H9 (cell line): ENCODE measurements at regions not wholly inside any gene's neighbourhood (a gene's known extent, or its start where the extent isn't known, plus 50 kb on each side); places are given as distances from the start of the nearest gene placed in this dataset.

Source experiments
- DNase-seq: peaks from one replicate; pipeline ENCODE4 v3.0.0-alpha.2; 2017
- H2AFZ ChIP-seq: one replicate; pipeline ENCODE4 v1.6.1; 2013; ENCODE audit warnings: mild to moderate bottlenecking, low read length, control low read depth, moderate library complexity
- H2AK5ac ChIP-seq: 2 replicates; pipeline ENCODE4 v1.6.1; 2013; ENCODE audit warnings: low read length, control low read depth, mixed read lengths; ENCODE audit not compliant: insufficient read length
- H2BK120ac ChIP-seq: one replicate; pipeline ENCODE4 v1.6.1; 2013; ENCODE audit warnings: low read depth, mild to moderate bottlenecking, low read length, control low read depth, inconsistent platforms; ENCODE audit not compliant: poor library complexity, severe bottlenecking
- H2BK12ac ChIP-seq: 2 replicates; pipeline ENCODE4 v1.6.1; 2013; ENCODE audit warnings: low read length, control low read depth, mixed read lengths, low read depth; ENCODE audit not compliant: insufficient read length
- H2BK15ac ChIP-seq: 2 replicates; pipeline ENCODE4 v1.6.1; 2013; ENCODE audit warnings: low read depth, low read length, control low read depth
- H2BK20ac ChIP-seq: one replicate; pipeline ENCODE4 v1.6.1; 2013; ENCODE audit warnings: low read depth, mild to moderate bottlenecking, low read length, control low read depth, inconsistent platforms; ENCODE audit not compliant: poor library complexity, severe bottlenecking
- H2BK5ac ChIP-seq: 2 replicates; pipeline ENCODE4 v1.6.1; 2013; ENCODE audit warnings: low read length, control low read depth, mixed read lengths; ENCODE audit not compliant: insufficient read length
- H3K14ac ChIP-seq: 2 replicates; pipeline ENCODE4 v1.6.1; 2013; ENCODE audit warnings: low read length, control low read depth; ENCODE audit not compliant: insufficient read depth
- H3K18ac ChIP-seq: 2 replicates; pipeline ENCODE4 v1.6.1; 2013; ENCODE audit warnings: low read depth, mild to moderate bottlenecking, mixed read lengths, low read length, control low read depth; ENCODE audit not compliant: insufficient read length
- H3K23ac ChIP-seq: 2 replicates; pipeline ENCODE4 v1.6.1; 2013; ENCODE audit warnings: low read length, control low read depth, mixed read lengths, low read depth; ENCODE audit not compliant: insufficient read length
- H3K23me2 ChIP-seq: 2 replicates; pipeline ENCODE4 v1.6.1; 2013; ENCODE audit warnings: low read depth, mild to moderate bottlenecking, mixed read lengths, low read length, control low read depth; ENCODE audit not compliant: insufficient read length, poor library complexity, severe bottlenecking
- H3K27ac ChIP-seq: 2 replicates; pipeline ENCODE4 v1.5.1; 2013; ENCODE audit warnings: low read length, control low read depth, mixed read lengths, low read depth; ENCODE audit not compliant: insufficient read length
- H3K27me3 ChIP-seq: 2 replicates; pipeline ENCODE4 v1.6.1; 2013; ENCODE audit warnings: low read length, control low read depth, inconsistent platforms; ENCODE audit not compliant: insufficient read depth
- H3K4ac ChIP-seq: 2 replicates; pipeline ENCODE4 v1.6.1; 2013; ENCODE audit warnings: low read depth, mild to moderate bottlenecking, control low read depth, inconsistent platforms, low read length, moderate library complexity
- H3K4me1 ChIP-seq: 2 replicates; pipeline ENCODE4 v1.6.1; 2013; ENCODE audit warnings: low read length, control low read depth, inconsistent platforms; ENCODE audit not compliant: insufficient read depth
- H3K4me2 ChIP-seq: 2 replicates; pipeline ENCODE4 v1.6.1; 2013; ENCODE audit warnings: low read length, control low read depth, mixed read lengths; ENCODE audit not compliant: insufficient read length, insufficient read depth
- H3K56ac ChIP-seq: 2 replicates; pipeline ENCODE4 v1.6.1; 2013; ENCODE audit warnings: low read depth, mild to moderate bottlenecking, mixed read lengths, low read length, control low read depth; ENCODE audit not compliant: insufficient read length
- H3K79me1 ChIP-seq: 2 replicates; pipeline ENCODE4 v1.6.1; 2013; ENCODE audit warnings: low read depth, mild to moderate bottlenecking, moderate library complexity, low read length, control low read depth, inconsistent platforms; ENCODE audit not compliant: insufficient read depth, poor library complexity, severe bottlenecking
- H3K79me2 ChIP-seq: 2 replicates; pipeline ENCODE4 v1.6.1; 2013; ENCODE audit warnings: low read length, control low read depth, inconsistent platforms; ENCODE audit not compliant: insufficient read depth
- H3K9ac ChIP-seq: 2 replicates; pipeline ENCODE4 v1.6.1; 2013; ENCODE audit warnings: low read length, control low read depth, mixed read lengths; ENCODE audit not compliant: insufficient read length; ENCODE audit errors: extremely low read depth
- H3K9me3 ChIP-seq: one replicate; pipeline ENCODE4 v1.6.1; 2013; ENCODE audit warnings: low read depth, low read length, inconsistent platforms; ENCODE audit not compliant: control insufficient read depth
- H3T11ph ChIP-seq: one replicate; pipeline ENCODE4 v1.6.1; 2013; ENCODE audit warnings: mild to moderate bottlenecking, low read length, control low read depth, inconsistent platforms
- H4K20me1 ChIP-seq: one replicate; pipeline ENCODE4 v1.6.1; 2013; ENCODE audit not compliant: control insufficient read depth, insufficient read length, insufficient read depth
- H4K5ac ChIP-seq: 2 replicates; pipeline ENCODE4 v1.6.1; 2013; ENCODE audit warnings: low read depth, mild to moderate bottlenecking, mixed read lengths, low read length, control low read depth; ENCODE audit not compliant: insufficient read length
- H4K8ac ChIP-seq: replicated peaks from 2 replicates; pipeline ENCODE4 v1.6.1; 2013; ENCODE audit warnings: low read length, control low read depth, mixed read lengths, low read depth; ENCODE audit not compliant: insufficient read length
- H4K91ac ChIP-seq: 2 replicates; pipeline ENCODE4 v1.6.1; 2013; ENCODE audit warnings: low read depth, mild to moderate bottlenecking, moderate library complexity, mixed read lengths, low read length, control low read depth; ENCODE audit not compliant: insufficient read length
- H3K27ac Mint-ChIP-seq, 3 experiments: 2 replicates in 2 of 3; 3 replicates in 1 of 3; pipeline ENCODE4 v1.8.0; 2020 to 2021; ENCODE audit warnings: mixed read lengths in 3 of 3, mild to moderate bottlenecking in 1 of 3, moderate library complexity in 1 of 3
- H3K27me3 Mint-ChIP-seq: 2 replicates; pipeline ENCODE4 v1.8.0; 2021; ENCODE audit warnings: low read depth, mild to moderate bottlenecking, moderate library complexity, mixed read lengths
- H3K36me3 Mint-ChIP-seq, 3 experiments: 2 replicates in 2 of 3; 3 replicates in 1 of 3; pipeline ENCODE4 v1.8.0; 2020 to 2021; ENCODE audit warnings: low read depth in 3 of 3, mixed read lengths in 3 of 3; ENCODE audit not compliant: insufficient read depth in 1 of 3
- H3K4me1 Mint-ChIP-seq, 2 experiments: 2 replicates each; pipeline ENCODE4 v1.8.0; 2020; ENCODE audit warnings: mixed read lengths in 2 of 2
- H3K4me3 Mint-ChIP-seq, 2 experiments: 2 replicates in 1 of 2; 3 replicates in 1 of 2; pipeline ENCODE4 v1.8.0; 2020 to 2021; ENCODE audit warnings: mild to moderate bottlenecking in 2 of 2, mixed read lengths in 2 of 2, moderate library complexity in 1 of 2
- H3K9me3 Mint-ChIP-seq, 2 experiments: 2 replicates in 1 of 2; 3 replicates in 1 of 2; pipeline ENCODE4 v1.8.0; 2020; ENCODE audit warnings: mild to moderate bottlenecking in 2 of 2, mixed read lengths in 2 of 2, moderate library complexity in 1 of 2
- WGBS: extraction: QIAGEN DNeasy Blood & Tissue Kit; methylation state at CpG from one replicate; pipeline ENCODE4 v1.1.7; 2013; ENCODE audit warnings: missing lambda C conversion rate, low lambda C conversion rate, mixed read lengths; ENCODE audit not compliant: insufficient read length; ENCODE audit errors: extremely low coverage; 5-methylcytosine and 5-hydroxymethylcytosine counted together
- TF ChIP-seq, protein P1 (sequence below): fragments of 200-600 bp; sonication (generic); conservative IDR thresholded peaks from 3 replicates; pipeline ENCODE4 v1.8.0; 2021; ENCODE audit warnings: antibody characterized with exemption, mild to moderate bottlenecking

DNA sequence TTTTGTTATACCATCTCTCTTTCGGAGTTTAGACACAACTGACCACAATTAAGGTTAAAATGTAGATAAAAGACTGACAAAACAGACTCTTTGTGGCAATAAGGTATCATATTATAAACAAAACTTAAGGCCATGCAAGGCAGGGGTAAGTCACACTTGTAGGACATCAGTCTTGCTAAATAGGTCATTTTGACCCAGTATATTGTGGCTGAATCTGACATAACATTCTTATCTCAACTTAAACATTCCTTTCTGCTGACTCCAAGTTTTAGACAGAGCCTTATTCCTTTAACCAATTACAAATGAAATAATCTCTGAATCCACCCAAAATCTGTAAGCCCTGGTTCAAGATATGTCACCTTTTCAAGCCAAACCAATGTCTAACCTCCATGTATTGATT is 733.4 kb upstream of the B3GALT2 start:
- H3K4me2 ChIP-seq: no peak overlapping the region
- H3K56ac ChIP-seq: no peak overlapping the region
- Mint-ChIP-seq H3K4me3 (no peak overlapping the region), H3K27me3 (no peaks in the 10 kb centered on the region), H3K27ac (no peak overlapping the region), H3K4me1 (peaks cover 9 to 13% of the 10 kb centered on the region in 2 experiments), H3K9me3 (peaks cover 0 to 4% of the 10 kb centered on the region in 2 experiments; a peak in 2 of 5 replicates), H3K36me3 (peaks cover 0 to 2% (median 0%) of the 10 kb centered on the region in 3 experiments; a peak in 3 of 7 replicates)
- H3K4ac ChIP-seq: no peak overlapping the region
- H3K9ac ChIP-seq: no peak overlapping the region
- H2BK20ac ChIP-seq: no peak overlapping the region
- H4K5ac ChIP-seq: no peak overlapping the region
- H2BK5ac ChIP-seq: no peak overlapping the region
- no peak overlapping the region for H2AFZ ChIP-seq
- H3K23ac ChIP-seq: no peak overlapping the region
- H4K8ac ChIP-seq: no peak overlapping the region
- H2BK12ac ChIP-seq: no peak overlapping the region
- no peak overlapping the region for H4K91ac ChIP-seq
- H3K4me1 ChIP-seq: peaks cover 4% of the 10 kb centered on the region; the same call in 1 of the 2 replicates
- H2BK15ac ChIP-seq: no peak overlapping the region
- H3K14ac ChIP-seq: no peak overlapping the region
- no peaks in the 10 kb centered on the region for H4K20me1 ChIP-seq
- no peak overlapping the region for H3K18ac ChIP-seq
- no peaks in the 10 kb centered on the region for H3K79me1 ChIP-seq
- no CpG with 5 or more reads among the region's 1 CpG for WGBS
- DNase-seq: no peak
- TF ChIP-seq, protein P1, sequence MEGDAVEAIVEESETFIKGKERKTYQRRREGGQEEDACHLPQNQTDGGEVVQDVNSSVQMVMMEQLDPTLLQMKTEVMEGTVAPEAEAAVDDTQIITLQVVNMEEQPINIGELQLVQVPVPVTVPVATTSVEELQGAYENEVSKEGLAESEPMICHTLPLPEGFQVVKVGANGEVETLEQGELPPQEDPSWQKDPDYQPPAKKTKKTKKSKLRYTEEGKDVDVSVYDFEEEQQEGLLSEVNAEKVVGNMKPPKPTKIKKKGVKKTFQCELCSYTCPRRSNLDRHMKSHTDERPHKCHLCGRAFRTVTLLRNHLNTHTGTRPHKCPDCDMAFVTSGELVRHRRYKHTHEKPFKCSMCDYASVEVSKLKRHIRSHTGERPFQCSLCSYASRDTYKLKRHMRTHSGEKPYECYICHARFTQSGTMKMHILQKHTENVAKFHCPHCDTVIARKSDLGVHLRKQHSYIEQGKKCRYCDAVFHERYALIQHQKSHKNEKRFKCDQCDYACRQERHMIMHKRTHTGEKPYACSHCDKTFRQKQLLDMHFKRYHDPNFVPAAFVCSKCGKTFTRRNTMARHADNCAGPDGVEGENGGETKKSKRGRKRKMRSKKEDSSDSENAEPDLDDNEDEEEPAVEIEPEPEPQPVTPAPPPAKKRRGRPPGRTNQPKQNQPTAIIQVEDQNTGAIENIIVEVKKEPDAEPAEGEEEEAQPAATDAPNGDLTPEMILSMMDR: no peak
- H3K79me2 ChIP-seq: no peaks in the 10 kb centered on the region
- H3T11ph ChIP-seq: no peak overlapping the region
- no peak overlapping the region for H2BK120ac ChIP-seq
- H3K27me3 ChIP-seq: no peaks in the 10 kb centered on the region
- H3K23me2 ChIP-seq: no peaks in the 10 kb centered on the region
- no peak overlapping the region for H2AK5ac ChIP-seq
- H3K27ac ChIP-seq: no peak overlapping the region
- H3K9me3 ChIP-seq: no peaks in the 10 kb centered on the region
